Muscle of back (tissue), 3 donors: ENCODE measurements at regions not wholly inside any gene's neighbourhood (a gene's known extent, or its start where the extent isn't known, plus 50 kb on each side); places are given as distances from the start of the nearest gene placed in this dataset.
"Not testable (repeated sequence)": the region's sequence is repeated elsewhere in the genome, so short reads cannot be mapped to it uniquely, and the experiment has no call there.

Experiments
- DNase-seq, 3 donors: peaks; one replicate each; pipeline versions ENCODE4 v3.0.0 to v3.0.0-alpha.2; 2013

GRCh38 chr7:123323689-123324088 lies 123.9 kb upstream of the SLC13A1 start:
- no peak for DNase-seq

GRCh38 chr7:123321578-123321977 lies 121.8 kb upstream of the SLC13A1 start:
- DNase-seq: not testable (repeated sequence)

- no peak for DNase-seq
Observed at GRCh38 chr7:123319911-123320310, 120.1 kb upstream of the SLC13A1 start.

GRCh38 chr7:123314886-123315285 lies 115.1 kb upstream of the SLC13A1 start:
- DNase-seq: no peak

DNA sequence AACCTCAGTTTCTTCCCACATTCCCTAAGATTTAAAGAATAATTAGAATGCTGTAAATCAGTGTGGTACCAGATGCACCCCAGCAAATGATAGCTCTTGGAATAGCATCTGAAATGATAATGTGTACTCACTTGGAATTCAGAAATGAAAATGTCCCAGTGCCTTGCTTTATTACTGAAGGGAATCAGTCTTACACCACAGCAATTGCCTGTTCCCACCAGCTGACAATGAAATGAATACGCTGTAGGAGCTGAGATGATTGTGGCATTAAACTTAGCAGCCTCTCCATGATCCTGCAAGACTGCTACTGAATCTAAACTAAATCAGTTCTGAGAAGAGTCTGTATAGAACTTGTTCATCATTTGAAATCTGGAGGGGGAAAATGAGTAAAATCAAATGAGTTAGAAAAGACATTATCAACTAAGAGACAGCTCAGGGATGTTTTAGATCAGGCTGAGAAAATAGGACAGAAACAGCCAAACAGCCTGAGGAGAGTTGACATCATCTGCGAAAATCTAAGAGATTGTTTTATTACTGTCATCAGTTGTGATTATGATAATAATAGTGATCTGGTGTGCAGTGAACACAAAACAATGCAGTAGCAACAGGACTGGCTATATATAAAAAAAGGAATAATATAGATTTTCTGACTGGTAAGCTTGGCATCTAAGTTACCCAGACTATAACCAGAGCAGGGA lies 108.6 kb upstream of the SLC13A1 start:
- DNase-seq: no peak

GRCh38 chr7:123305840-123306375 lies 106.1 kb upstream of the SLC13A1 start:
- DNase-seq: no peak

DNA sequence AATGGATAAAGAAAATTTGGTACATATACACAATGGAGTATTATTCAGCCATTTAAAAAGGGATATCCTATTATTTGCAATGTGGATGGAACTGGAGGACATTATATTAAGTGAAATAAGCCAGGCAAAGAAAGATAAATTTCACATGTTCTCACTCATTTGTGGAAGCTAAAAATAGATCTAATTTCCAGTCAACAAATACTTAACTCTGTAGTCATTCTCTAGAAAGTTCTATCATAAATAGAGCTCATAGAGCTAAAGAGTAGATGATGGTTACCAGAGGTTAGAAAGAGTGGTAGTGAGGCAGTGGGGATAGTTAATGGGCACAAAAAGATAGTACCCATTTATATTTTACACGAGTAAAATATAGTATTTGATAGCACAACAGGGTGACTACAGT lies 104.2 kb upstream of the SLC13A1 start:
- DNase-seq: no peak

DNA sequence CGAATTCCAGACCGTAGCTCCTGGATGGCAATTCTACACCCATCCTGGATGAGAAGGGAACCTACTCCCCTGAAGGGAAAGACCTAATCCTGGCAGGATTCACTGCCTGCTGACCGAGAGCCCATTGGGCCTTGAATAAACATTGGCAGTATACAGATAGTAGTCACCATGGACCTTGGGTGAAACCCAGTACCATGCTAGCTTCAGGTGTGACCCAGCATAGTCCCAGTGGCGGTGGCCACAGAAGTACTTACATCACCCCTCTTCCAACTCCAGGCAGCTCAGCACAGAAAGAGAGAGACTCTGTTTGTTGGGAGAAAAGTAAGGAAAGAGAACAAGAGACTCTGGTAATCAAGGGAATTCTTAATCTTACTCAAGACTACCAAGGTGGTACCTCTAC lies 97.2 kb upstream of the SLC13A1 start:
- DNase-seq: no peak

GRCh38 chr7:123293710-123294109 lies 93.9 kb upstream of the SLC13A1 start:
- DNase-seq: no peak

DNA sequence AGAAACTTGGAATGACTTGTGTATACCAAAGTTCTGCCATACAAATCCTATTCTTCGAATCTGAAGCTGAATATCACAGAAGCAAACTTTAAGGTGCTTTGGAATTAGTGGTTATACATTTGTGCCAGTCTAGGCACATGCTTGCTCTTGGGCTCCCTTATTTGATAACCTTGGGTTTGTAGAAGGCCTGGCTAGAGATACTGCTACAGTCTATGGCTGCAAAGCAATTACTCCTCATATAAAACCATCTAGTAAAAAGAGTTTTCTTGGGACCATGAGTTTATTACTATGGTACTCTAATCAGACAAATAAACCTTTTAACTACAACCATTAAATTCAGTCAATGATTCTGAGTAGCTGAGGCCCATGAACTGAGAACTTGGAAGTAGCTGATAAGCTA lies 92.5 kb upstream of the SLC13A1 start:
- DNase-seq: no peak

DNA sequence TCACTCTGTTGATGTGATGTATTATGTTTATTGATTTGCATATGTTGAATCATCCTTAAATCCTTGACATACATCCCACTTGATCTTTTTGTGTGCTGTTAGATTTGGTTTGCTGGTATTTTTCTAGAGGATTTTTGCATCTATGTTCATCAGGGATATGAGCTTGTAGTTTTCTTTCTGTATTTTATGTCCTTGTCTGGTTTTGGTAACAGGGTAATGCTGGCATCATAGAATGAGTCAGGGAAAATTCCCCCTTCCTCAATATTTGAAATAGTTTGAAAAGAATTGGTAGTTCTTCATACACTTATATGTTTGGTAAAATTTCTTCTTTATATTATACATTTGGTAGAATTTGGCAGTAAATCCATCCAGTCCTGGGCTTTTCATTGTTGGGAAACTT lies 89.4 kb upstream of the SLC13A1 start:
- DNase-seq: no peak

DNA sequence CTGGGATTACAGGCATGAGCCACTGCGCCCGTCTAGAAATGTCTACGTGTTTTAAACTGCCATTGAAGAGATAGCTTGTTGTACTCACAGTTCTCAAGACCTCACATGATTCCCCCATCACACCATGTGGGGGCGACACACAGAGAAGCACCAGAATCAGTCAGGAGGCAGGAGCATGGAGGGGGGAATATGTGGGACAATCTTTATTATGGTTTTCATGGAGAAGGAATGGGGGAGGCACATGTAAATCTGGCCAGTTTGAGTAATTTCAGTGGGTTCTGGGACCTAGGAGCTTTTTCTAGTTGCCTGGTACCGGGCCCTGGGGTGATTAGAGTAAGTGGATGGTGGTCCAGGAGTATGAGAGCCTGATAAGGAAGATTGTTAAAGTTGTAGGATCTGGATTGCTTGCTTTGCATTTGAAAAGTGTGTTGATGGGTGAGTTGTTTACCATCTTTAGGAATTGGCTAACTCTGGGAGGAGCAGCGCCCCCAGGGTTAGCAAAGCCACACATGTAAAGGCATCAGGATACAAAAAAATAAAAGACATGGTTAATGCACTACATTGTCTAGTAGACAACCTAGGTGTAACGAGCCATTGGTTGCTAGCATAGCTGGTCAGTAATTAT lies 85.4 kb upstream of the SLC13A1 start:
- DNase-seq: no peak

- DNase-seq: no peak
Observed at GRCh38 chr7:123283373-123283772, 83.6 kb upstream of the SLC13A1 start.

GRCh38 chr7:123282181-123282580 lies 82.4 kb upstream of the SLC13A1 start:
- DNase-seq: no peak

DNA sequence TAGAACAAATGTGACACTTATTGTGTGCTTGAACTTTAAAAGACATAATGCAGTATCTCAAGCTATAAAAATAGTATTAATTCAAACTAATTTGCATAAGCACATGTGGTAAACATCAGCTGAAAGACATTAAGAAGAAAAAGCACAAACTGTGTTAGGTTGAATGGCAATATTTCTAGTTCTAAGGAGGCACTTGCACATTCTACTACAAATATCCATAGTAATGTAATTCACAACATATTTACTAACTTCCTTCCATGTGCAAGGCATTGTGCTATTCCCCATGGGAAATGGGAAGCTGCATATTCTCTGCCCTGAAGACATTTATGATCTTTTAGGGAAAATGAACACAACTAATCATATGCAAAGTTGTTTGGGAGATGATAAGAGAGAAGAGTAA lies 80.2 kb upstream of the SLC13A1 start:
- peak in 1 of 3 donors; percentile 7 for DNase-seq

- DNase-seq: peak; percentile 11 to 46 (median 34)
Observed at GRCh38 chr7:123275036-123275753, 75.4 kb upstream of the SLC13A1 start.

- no peak for DNase-seq
Observed at GRCh38 chr7:123273185-123273584, 73.4 kb upstream of the SLC13A1 start.

GRCh38 chr7:123271856-123272255 lies 72.1 kb upstream of the SLC13A1 start:
- no peak for DNase-seq

- no peak for DNase-seq
Observed at GRCh38 chr7:123271231-123271630, 71.5 kb upstream of the SLC13A1 start.

DNA sequence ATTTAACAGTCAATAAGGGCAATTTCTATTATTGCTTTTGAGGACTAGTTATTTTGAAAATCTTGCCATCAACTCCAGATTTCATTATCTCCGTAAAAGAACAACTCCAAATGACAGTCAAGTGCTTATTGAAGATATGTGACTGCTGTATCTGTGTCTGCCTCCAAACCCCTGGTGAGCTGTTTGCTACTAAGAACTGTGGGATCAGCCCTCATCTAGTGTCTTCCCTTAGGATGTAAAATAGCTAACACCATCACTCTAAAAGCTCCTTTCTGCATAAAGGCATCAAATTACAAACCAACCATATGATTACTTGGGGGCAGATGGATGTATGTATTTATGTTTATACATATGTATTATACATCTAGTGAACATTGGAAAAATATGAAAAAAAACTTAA lies 70.8 kb upstream of the SLC13A1 start:
- no peak for DNase-seq

DNA sequence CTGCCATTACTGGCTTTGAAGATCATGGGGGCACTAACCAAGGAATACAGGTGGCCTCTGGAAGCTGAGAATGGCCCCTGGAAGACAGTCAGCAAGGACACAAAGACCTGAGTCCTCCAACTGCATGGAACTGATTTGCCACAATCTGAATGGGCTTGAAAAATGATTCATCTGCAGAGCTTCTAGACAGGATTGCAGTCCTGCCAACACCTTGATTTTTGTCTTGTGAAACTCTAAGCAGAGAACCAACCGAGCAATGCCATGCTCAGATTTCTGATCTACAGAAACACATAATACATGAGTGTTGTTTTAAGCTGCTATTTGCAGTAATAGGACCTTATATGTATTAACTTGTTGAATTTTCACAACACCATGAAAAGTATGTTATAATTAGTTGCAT lies 66.1 kb upstream of the SLC13A1 start:
- DNase-seq: no peak

DNA sequence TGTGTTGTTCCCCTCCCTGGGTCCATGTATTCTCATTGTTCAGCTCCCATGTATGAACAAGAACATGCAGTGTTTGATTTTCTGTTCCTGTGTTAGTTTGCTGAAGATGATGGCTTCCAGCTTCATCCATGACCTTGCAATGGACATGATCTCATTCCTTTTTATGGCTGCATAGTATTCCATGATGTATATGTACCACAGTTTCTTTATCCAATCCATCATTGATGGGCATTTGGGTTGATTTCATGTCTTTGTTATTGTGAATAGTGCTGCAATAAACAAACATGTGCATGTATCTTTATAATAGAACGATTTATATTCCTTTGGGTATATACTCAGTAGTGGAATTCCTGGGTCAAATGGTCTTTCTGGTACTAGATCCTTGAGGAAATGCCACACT lies 65.1 kb upstream of the SLC13A1 start:
- not testable (repeated sequence) for DNase-seq

DNA sequence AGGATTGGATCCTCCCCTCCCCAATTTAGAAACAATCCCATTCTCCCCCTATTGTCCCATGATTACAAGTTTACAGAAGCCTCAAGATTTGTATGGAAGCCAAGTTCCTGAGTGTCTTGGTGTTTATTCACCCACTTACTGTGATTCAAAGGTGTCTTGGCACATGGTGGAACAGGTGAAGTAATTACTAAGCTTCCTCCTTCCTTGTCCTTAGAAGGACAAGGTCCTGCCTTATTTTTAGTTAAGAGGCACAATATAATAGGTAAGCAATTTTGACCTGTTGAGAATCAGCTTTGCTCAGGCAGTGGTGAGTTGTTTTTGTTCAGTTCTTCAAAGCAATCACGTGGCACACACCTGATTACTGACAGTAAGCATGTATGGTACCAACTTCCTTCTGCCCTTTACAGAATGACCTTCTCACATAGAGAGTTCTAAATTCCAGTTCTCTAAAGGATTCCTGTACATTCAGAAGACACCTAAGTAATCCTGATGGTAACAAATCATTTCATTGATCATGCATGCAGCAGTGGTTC lies 60.7 kb upstream of the SLC13A1 start:
- DNase-seq: no peak
